Tongue (tissue), 1 donor: ENCODE measurements at regions not wholly inside any gene's neighbourhood (a gene's known extent, or its start where the extent isn't known, plus 50 kb on each side); places are given as distances from the start of the nearest gene placed in this dataset.
"Not testable (repeated sequence)": the region's sequence is repeated elsewhere in the genome, so short reads cannot be mapped to it uniquely, and the experiment has no call there.

Experiments used
- DNase-seq: peaks from one replicate; pipeline ENCODE4 v3.0.0-alpha.2; 2015

- DNase-seq: no peak
These were observed 179.6 kb downstream of the AIPL1 start for GRCh38 chr17:6255322-6255721.

GRCh38 chr17:6254036-6254435 lies 180.9 kb downstream of the AIPL1 start:
- DNase-seq: no peak

- not testable (repeated sequence) for DNase-seq
These were observed 181.5 kb downstream of the WSCD1 start for GRCh38 chr17:6251640-6252039.

GRCh38 chr17:6249732-6250131 lies 179.6 kb downstream of the WSCD1 start:
- no peak for DNase-seq

- DNase-seq: no peak
These were observed 177.9 kb downstream of the WSCD1 start for GRCh38 chr17:6248061-6248460.

- no peak for DNase-seq
These were observed 175.4 kb downstream of the WSCD1 start for GRCh38 chr17:6245301-6246177.

GRCh38 chr17:6244796-6245195 lies 174.6 kb downstream of the WSCD1 start:
- DNase-seq: no peak

GRCh38 chr17:6244253-6244652 lies 174.1 kb downstream of the WSCD1 start:
- no peak for DNase-seq

- DNase-seq: no peak
These were observed 173.0 kb downstream of the WSCD1 start for GRCh38 chr17:6243186-6243585.

- DNase-seq: peak; percentile 19
These were observed 171.8 kb downstream of the WSCD1 start for GRCh38 chr17:6241996-6242395.

GRCh38 chr17:6241381-6241780 lies 171.2 kb downstream of the WSCD1 start:
- no peak for DNase-seq

- no peak for DNase-seq
These were observed 170.4 kb downstream of the WSCD1 start for GRCh38 chr17:6240601-6241000.

- DNase-seq: no peak
These were observed 169.8 kb downstream of the WSCD1 start for GRCh38 chr17:6240001-6240400.

GRCh38 chr17:6239241-6239798 lies 169.1 kb downstream of the WSCD1 start:
- DNase-seq: no peak

GRCh38 chr17:6233856-6234255 lies 163.7 kb downstream of the WSCD1 start:
- no peak for DNase-seq

GRCh38 chr17:6233339-6233738 lies 163.2 kb downstream of the WSCD1 start:
- DNase-seq: no peak

- no peak for DNase-seq
These were observed 162.5 kb downstream of the WSCD1 start for GRCh38 chr17:6232732-6233101.

GRCh38 chr17:6231886-6232731 lies 161.9 kb downstream of the WSCD1 start:
- no peak for DNase-seq

GRCh38 chr17:6231465-6231864 lies 161.3 kb downstream of the WSCD1 start:
- no peak for DNase-seq

GRCh38 chr17:6218333-6218732 lies 148.2 kb downstream of the WSCD1 start:
- DNase-seq: no peak

GRCh38 chr17:6215071-6216035 lies 145.2 kb downstream of the WSCD1 start:
- DNase-seq: no peak

GRCh38 chr17:6213859-6214258 lies 143.7 kb downstream of the WSCD1 start:
- no peak for DNase-seq
